SK-N-SH (cell line): ENCODE measurements at regions not wholly inside any gene's neighbourhood (a gene's known extent, or its start where the extent isn't known, plus 50 kb on each side); places are given as distances from the start of the nearest gene placed in this dataset.
A peak's percentile ranks its signal among the peaks of the same experiment; 100 is the strongest.

Experiments used
- CTCF ChIA-PET: fragments of 300-600, 350-600 bp; formaldehyde crosslinking; extraction: SDS; loops from one replicate; lab custom pipeline; 2021; lab: Yijun Ruan, JAX
- POLR2A ChIA-PET: fragments of 350-600 bp; sonication (Branson Sonifier 250); formaldehyde crosslinking; extraction: SDS; loops from one replicate; lab custom pipeline; 2020; ENCODE audit warnings: antibody characterized with exemption, inconsistent platforms; lab: Yijun Ruan, JAX
- DNase-seq: peaks from one replicate; pipeline ENCODE4 v3.0.0; 2012
- H2AFZ ChIP-seq: fragments of 200-600 bp; sonication (generic); 2 replicates; pipeline ENCODE4 v1.8.1; 2016; ENCODE audit warnings: antibody characterized with exemption, mild to moderate bottlenecking, low read depth
- H3F3A ChIP-seq: fragments of 200-600 bp; sonication (generic); replicated peaks from 2 replicates; pipeline ENCODE3; 2016; ENCODE audit warnings: antibody characterized with exemption, mild to moderate bottlenecking; ENCODE audit not compliant: insufficient read depth
- H3K27ac ChIP-seq, 2 experiments: fragments of 200-500 bp in 1 of 2; fragments of 200-600 bp in 1 of 2; sonication (Bioruptor generic) in 1 of 2; sonication (generic), shearing (Covaris generic) in 1 of 2; 2 replicates each; pipeline versions ENCODE4 v1.5.1 to v1.6.1; 2014 to 2016; ENCODE audit warnings: low read depth in 2 of 2, inconsistent platforms in 1 of 2, low read length in 1 of 2, mild to moderate bottlenecking in 1 of 2, mixed read lengths in 1 of 2
- H3K27me3 ChIP-seq: fragments of 200-600 bp; sonication (generic), shearing (Covaris generic); 2 replicates; pipeline ENCODE4 v1.6.1; 2016; ENCODE audit warnings: mixed run types; ENCODE audit not compliant: insufficient read depth
- H3K36me3 ChIP-seq, 2 experiments: fragments of 200-500 bp in 1 of 2; fragments of 200-600 bp in 1 of 2; sonication (Bioruptor generic) in 1 of 2; sonication (generic) in 1 of 2; replicated peaks in 1 of 2; 2 replicates each; pipeline versions ENCODE3 to v1.5.1; 2014 to 2016; ENCODE audit warnings: low read length in 1 of 2, mild to moderate bottlenecking in 1 of 2; ENCODE audit not compliant: insufficient read depth in 2 of 2, control insufficient read depth in 1 of 2
- H3K4me1 ChIP-seq, 2 experiments: fragments of 200-500 bp in 1 of 2; fragments of 200-600 bp in 1 of 2; sonication (Bioruptor generic) in 1 of 2; sonication (generic), shearing (Covaris generic) in 1 of 2; 2 replicates each; pipeline versions ENCODE4 v1.5.1 to v1.6.1; 2014 to 2016; ENCODE audit warnings: low read depth in 1 of 2, low read length in 1 of 2, mixed run types in 1 of 2; ENCODE audit not compliant: insufficient read depth in 2 of 2, control insufficient read depth in 1 of 2
- H3K4me2 ChIP-seq: fragments of 200-600 bp; sonication (generic), shearing (Covaris generic); 2 replicates; pipeline ENCODE4 v1.6.1; 2017; ENCODE audit warnings: mixed run types
- H3K4me3 ChIP-seq, 2 experiments: fragments of 200-500 bp in 1 of 2; fragments of 200-600 bp in 1 of 2; sonication (Bioruptor generic) in 1 of 2; sonication (generic), shearing (Covaris generic) in 1 of 2; 2 replicates each; pipeline versions ENCODE4 v1.5.1 to v1.8.1; 2014 to 2016; ENCODE audit warnings: low read depth in 2 of 2, inconsistent platforms in 1 of 2, low read length in 1 of 2, mild to moderate bottlenecking in 1 of 2, mixed read lengths in 1 of 2, moderate library complexity in 1 of 2
- H3K79me2 ChIP-seq: fragments of 200-600 bp; sonication (generic); 2 replicates; pipeline ENCODE4 v1.8.1; 2017; ENCODE audit warnings: mild to moderate bottlenecking; ENCODE audit not compliant: insufficient read depth
- H3K9ac ChIP-seq: fragments of 200-600 bp; sonication (generic); 2 replicates; pipeline ENCODE4 v1.6.1; 2017; ENCODE audit warnings: mixed run types
- H3K9me2 ChIP-seq: fragments of 200-600 bp; sonication (generic); 2 replicates; pipeline ENCODE4 v1.6.1; 2017; ENCODE audit warnings: mixed run types
- H3K9me3 ChIP-seq: fragments of 200-600 bp; sonication (generic); 2 replicates; pipeline ENCODE4 v1.6.1; 2017; ENCODE audit warnings: mixed run types, mild to moderate bottlenecking, moderate library complexity
- H4K20me1 ChIP-seq: fragments of 200-600 bp; sonication (generic); 2 replicates; pipeline ENCODE4 v1.6.1; 2017; ENCODE audit warnings: mild to moderate bottlenecking, mixed run types; ENCODE audit not compliant: insufficient read depth
- FOXM1 ChIP-seq: IDR thresholded peaks from 2 replicates; pipeline ENCODE4 v1.4.0; 2012; ENCODE audit warnings: low read depth, mild to moderate bottlenecking
- GABPA ChIP-seq: IDR thresholded peaks from 2 replicates; pipeline ENCODE4 v1.4.0; 2012; ENCODE audit warnings: low read depth, mild to moderate bottlenecking
- MEF2A ChIP-seq: IDR thresholded peaks from 2 replicates; pipeline ENCODE4 v1.4.0; 2012; ENCODE audit warnings: low read depth, borderline replicate concordance
- NRF1 ChIP-seq: IDR thresholded peaks from 2 replicates; pipeline ENCODE4 v1.6.1; 2012; ENCODE audit warnings: low read depth, mild to moderate bottlenecking, low read length
- POLR2AphosphoS5 ChIP-seq: IDR thresholded peaks from 2 replicates; pipeline ENCODE4 v1.6.1; 2012; ENCODE audit warnings: low read depth, low read length
- WGBS: methylation state at CpG from one replicate; pipeline ENCODE4 v1.1.6; 2017; ENCODE audit warnings: low lambda C conversion rate; 5-methylcytosine and 5-hydroxymethylcytosine counted together
- TF ChIP-seq, protein P1 (sequence below): IDR thresholded peaks from 2 replicates; pipeline ENCODE4 v1.6.1; 2012; ENCODE audit warnings: mild to moderate bottlenecking, low read depth, low read length, moderate library complexity

DNA sequence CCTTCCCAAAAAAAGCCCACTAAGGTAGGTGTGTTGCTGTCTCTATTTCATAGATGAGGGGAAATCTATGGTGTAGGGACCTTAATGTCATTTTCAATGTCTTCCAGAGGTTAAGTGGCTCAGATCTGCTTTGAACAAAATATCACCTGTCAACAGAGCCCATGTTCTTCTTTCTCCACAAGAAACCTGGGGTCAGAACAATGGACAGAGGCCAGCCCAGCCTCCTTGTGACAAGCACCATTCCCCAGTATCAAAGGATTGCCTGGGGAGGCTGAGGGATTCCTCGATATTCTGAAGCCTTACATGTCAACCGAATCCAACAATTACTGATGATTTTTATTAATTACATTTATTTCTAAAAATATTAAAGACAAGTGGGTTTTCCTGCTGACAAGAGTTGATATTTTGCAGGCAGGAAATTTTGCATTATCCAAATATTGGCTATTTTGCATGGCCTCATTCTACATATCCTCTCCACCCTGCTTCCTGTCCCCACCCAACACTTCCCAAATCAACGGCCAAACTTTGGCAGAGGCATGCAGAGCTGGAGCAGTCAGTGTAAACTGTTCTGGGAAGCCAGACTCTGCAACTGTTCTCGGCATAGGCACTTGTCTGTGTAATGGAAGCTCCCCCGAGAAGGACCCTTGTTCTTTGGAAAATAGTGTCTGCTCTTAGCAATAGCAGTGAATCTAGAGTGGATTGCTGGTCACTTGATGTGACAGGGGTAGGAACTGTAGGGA is 281.5 kb downstream of the HS3ST3A1 start:
- H3K36me3 ChIP-seq: no peaks in the 10 kb centered on the region
- no peaks in the 10 kb centered on the region for H3K79me2 ChIP-seq
- H3K9ac ChIP-seq: no peak overlapping the region
- H3K27me3 ChIP-seq: no peaks in the 10 kb centered on the region; the same call in 1 of the 2 replicates
- H3F3A ChIP-seq: no peaks in the 10 kb centered on the region
- H3K9me2 ChIP-seq: no peaks in the 10 kb centered on the region
- H2AFZ ChIP-seq: no peak overlapping the region
- H3K4me2 ChIP-seq: no peak overlapping the region
- H4K20me1 ChIP-seq: no peaks in the 10 kb centered on the region
- ChIA-PET CTCF (no interaction called here), POLR2A (no interaction called here)
- no peak overlapping the region for H3K27ac ChIP-seq
- no peaks in the 10 kb centered on the region; the same call in 1 of the 2 replicates for H3K9me3 ChIP-seq
- WGBS: 30% methylated on average over 5 of the region's 5 CpGs
- no peak for TF ChIP-seq GABPA
- TF ChIP-seq NRF1: no peak
- no peak for TF ChIP-seq MEF2A
- no peak for TF ChIP-seq FOXM1
- TF ChIP-seq, protein P1, sequence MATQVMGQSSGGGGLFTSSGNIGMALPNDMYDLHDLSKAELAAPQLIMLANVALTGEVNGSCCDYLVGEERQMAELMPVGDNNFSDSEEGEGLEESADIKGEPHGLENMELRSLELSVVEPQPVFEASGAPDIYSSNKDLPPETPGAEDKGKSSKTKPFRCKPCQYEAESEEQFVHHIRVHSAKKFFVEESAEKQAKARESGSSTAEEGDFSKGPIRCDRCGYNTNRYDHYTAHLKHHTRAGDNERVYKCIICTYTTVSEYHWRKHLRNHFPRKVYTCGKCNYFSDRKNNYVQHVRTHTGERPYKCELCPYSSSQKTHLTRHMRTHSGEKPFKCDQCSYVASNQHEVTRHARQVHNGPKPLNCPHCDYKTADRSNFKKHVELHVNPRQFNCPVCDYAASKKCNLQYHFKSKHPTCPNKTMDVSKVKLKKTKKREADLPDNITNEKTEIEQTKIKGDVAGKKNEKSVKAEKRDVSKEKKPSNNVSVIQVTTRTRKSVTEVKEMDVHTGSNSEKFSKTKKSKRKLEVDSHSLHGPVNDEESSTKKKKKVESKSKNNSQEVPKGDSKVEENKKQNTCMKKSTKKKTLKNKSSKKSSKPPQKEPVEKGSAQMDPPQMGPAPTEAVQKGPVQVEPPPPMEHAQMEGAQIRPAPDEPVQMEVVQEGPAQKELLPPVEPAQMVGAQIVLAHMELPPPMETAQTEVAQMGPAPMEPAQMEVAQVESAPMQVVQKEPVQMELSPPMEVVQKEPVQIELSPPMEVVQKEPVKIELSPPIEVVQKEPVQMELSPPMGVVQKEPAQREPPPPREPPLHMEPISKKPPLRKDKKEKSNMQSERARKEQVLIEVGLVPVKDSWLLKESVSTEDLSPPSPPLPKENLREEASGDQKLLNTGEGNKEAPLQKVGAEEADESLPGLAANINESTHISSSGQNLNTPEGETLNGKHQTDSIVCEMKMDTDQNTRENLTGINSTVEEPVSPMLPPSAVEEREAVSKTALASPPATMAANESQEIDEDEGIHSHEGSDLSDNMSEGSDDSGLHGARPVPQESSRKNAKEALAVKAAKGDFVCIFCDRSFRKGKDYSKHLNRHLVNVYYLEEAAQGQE: peak; percentile 86
- no peak overlapping the region for H3K4me3 ChIP-seq
- no peak for DNase-seq
- H3K4me1 ChIP-seq: no peaks in the 10 kb centered on the region; a peak in 1 of 4 replicates

DNA sequence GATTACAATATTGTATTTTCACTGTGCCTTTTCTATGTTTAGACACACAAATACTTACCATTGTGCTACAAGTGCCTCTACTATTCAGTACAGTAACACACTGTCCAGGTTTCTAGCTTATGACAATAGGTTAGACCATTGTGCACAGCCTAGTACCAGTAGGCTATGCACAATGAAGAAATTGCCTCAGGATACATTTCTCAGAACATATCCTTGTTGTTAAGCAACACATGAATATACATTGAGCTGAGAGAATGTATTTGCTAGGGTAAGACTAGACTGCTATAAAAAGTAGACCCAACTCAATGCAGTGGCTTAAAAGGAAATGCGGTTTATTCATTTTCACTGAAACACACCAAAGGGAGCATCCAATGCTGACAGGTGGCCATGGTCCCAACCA is 285.1 kb downstream of the HS3ST3A1 start:
- Histone ChIP-seq H3K9ac (no peak overlapping the region), H3K36me3 (no peaks in the 10 kb centered on the region), H3K27me3 (no peaks in the 10 kb centered on the region; the same call in 1 of the 2 replicates), H3K9me2 (no peaks in the 10 kb centered on the region), H4K20me1 (no peaks in the 10 kb centered on the region), H3K4me1 (no peaks in the 10 kb centered on the region; a peak in 1 of 4 replicates), H3K79me2 (no peaks in the 10 kb centered on the region), H3K9me3 (no peaks in the 10 kb centered on the region), H3K27ac (no peak overlapping the region), H3K4me2 (no peak overlapping the region), H3F3A (peaks cover 1% of the 10 kb centered on the region), H3K4me3 (no peak overlapping the region), H2AFZ (no peak overlapping the region)
- CTCF ChIA-PET: interaction anchor here (1.7 kb wide), 1 partner anchor 10 kb away, joined by 6 read pairs; no protein-coding TSS in a partner anchor
- POLR2A ChIA-PET: no interaction called here
- TF ChIP-seq, protein P1: no peak
- TF ChIP-seq POLR2AphosphoS5: no peak
- 89% methylated on average over 1 of the region's 1 CpG for WGBS
- no peak for DNase-seq
